ENCODE measurements at regions not wholly inside any gene's neighbourhood (a gene's known extent, or its start where the extent isn't known, plus 50 kb on each side); places are given as distances from the start of the nearest gene placed in this dataset.
"Not testable (repeated sequence)": the region's sequence is repeated elsewhere in the genome, so short reads cannot be mapped to it uniquely, and the experiment has no call there.

DNA sequence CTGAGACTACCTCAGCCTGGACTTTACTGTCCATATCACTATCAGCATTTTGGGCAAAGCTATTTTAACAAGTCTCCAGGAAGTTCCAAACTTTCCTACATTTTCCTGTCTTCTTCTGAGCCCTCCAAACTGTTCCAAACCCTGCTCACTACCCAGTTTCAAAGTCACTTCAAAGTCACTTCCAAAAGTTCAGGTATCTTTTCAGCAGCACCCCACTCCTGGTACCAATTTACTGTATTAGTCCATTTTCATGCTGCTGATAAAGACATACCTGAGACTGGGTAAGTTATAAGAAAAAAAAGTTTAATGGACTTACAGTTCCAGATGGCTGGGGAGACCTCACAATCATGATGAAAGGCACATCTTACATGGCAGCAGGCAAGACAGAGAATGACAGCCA, 127.1 kb downstream of the SUCLA2 start:
- H3K79me1 ChIP-seq (ENCODE audit: low read depth, low read length); H2BK15ac ChIP-seq (ENCODE audit: low read length); H2BK5ac ChIP-seq (ENCODE audit: low read length); H4K8ac ChIP-seq (ENCODE audit: low read depth, low read length); H3K4me2 ChIP-seq (ENCODE audit: insufficient read depth, low read length, poor library complexity, severe bottlenecking); H3K9ac ChIP-seq (ENCODE audit: low read depth, low read length, poor library complexity); H2BK120ac ChIP-seq (ENCODE audit: low read depth, low read length); H3K27me3 ChIP-seq (ENCODE audit: control insufficient read depth in 3 of 3, insufficient read depth in 3 of 3, low read depth in 1 of 3, low read length in 3 of 3); H3K4ac ChIP-seq (ENCODE audit: low read length); H3K14ac ChIP-seq (ENCODE audit: low read length); H3K9me3 ChIP-seq (replicated peaks in 1 of 2; ENCODE audit: control insufficient read depth in 2 of 2, insufficient read depth in 1 of 2, low read depth in 1 of 2, low read length in 2 of 2); H3K23ac ChIP-seq (ENCODE audit: low read depth, low read length, poor library complexity); H2AFZ ChIP-seq (ENCODE audit: low read length); H2BK12ac ChIP-seq (ENCODE audit: low read length); H3K4me1 ChIP-seq (ENCODE audit: control insufficient read depth in 2 of 2, insufficient read depth in 1 of 2, low read depth in 1 of 2, low read length in 2 of 2); H3K4me3 ChIP-seq (ENCODE audit: low read length in 2 of 2); H4K91ac ChIP-seq (ENCODE audit: low read depth, low read length, poor library complexity); DNase-seq (ENCODE audit: low spot score); H3K36me3 ChIP-seq (replicated peaks in 1 of 2; ENCODE audit: control insufficient read depth in 2 of 2, insufficient read depth in 2 of 2, low read length in 2 of 2); H3K18ac ChIP-seq (ENCODE audit: low read length); H2AK5ac ChIP-seq (ENCODE audit: low read depth, low read length); H3K27ac ChIP-seq (replicated peaks; ENCODE audit: low read length): not testable (repeated sequence)

DNA sequence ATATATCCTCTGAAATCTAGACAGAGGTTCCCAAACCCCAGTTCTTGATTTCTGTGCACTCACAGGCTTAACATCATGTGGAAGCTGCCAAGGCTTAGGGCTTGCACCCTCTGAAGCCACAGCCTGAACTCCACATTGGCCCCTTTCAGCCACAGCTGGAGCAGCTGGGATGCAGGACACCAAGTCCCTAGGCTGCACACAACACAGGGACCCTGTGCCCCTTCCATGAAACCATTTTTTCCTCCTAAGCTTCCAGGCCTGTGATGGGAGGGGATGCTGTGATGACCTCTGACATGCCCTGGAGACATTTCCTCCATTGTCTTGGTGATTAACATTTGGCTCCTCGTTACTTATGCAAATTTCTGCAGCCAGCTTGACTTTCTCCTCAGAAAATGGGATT, 127.8 kb downstream of the SUCLA2 start:
- H3K23ac ChIP-seq (ENCODE audit: low read depth, low read length, poor library complexity); H3K27ac ChIP-seq (replicated peaks; ENCODE audit: low read length); H3K4ac ChIP-seq (ENCODE audit: low read length); H3K27me3 ChIP-seq (ENCODE audit: control insufficient read depth in 3 of 3, insufficient read depth in 3 of 3, low read depth in 1 of 3, low read length in 3 of 3); H2BK15ac ChIP-seq (ENCODE audit: low read length); DNase-seq (ENCODE audit: low spot score); H2BK5ac ChIP-seq (ENCODE audit: low read length); H3K36me3 ChIP-seq (replicated peaks in 1 of 2; ENCODE audit: control insufficient read depth in 2 of 2, insufficient read depth in 2 of 2, low read length in 2 of 2); H2BK120ac ChIP-seq (ENCODE audit: low read depth, low read length); H3K4me3 ChIP-seq (ENCODE audit: low read length in 2 of 2); H2AK5ac ChIP-seq (ENCODE audit: low read depth, low read length); H3K79me1 ChIP-seq (ENCODE audit: low read depth, low read length); H3K4me1 ChIP-seq (ENCODE audit: control insufficient read depth in 2 of 2, insufficient read depth in 1 of 2, low read depth in 1 of 2, low read length in 2 of 2); H3K9ac ChIP-seq (ENCODE audit: low read depth, low read length, poor library complexity); H3K14ac ChIP-seq (ENCODE audit: low read length); H2AFZ ChIP-seq (ENCODE audit: low read length); H4K91ac ChIP-seq (ENCODE audit: low read depth, low read length, poor library complexity); H3K18ac ChIP-seq (ENCODE audit: low read length); H3K9me3 ChIP-seq (replicated peaks in 1 of 2; ENCODE audit: control insufficient read depth in 2 of 2, insufficient read depth in 1 of 2, low read depth in 1 of 2, low read length in 2 of 2); H3K4me2 ChIP-seq (ENCODE audit: insufficient read depth, low read length, poor library complexity, severe bottlenecking); H4K8ac ChIP-seq (ENCODE audit: low read depth, low read length); H2BK12ac ChIP-seq (ENCODE audit: low read length): not testable (repeated sequence)
- WGBS, 2 donors (ENCODE audit: extremely low coverage in 2 of 2, insufficient read length in 2 of 2, insufficient replicate concordance in 1 of 2): no CpG with 5 or more reads among the region's 1 CpG

DNA sequence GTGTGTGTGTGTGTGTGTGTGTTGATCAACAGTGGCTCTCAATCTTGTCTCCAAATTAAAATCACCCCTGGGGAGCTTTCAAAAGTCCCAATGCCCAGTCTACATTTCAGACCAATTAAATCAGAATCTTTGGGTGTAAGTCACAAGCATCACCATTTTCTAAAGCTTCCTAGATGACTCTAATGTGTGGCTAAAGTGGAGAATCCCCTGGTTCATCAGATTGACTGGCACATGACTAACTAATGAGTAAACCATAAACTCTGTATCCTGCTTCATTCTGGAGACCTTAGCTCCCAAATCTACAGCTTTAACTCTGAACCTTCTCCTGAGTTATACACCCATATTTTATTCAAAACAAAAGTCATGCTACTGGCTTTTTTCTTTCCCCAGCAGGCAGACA, 131.3 kb downstream of the SUCLA2 start:
- no peak overlapping the region for H3K18ac ChIP-seq (ENCODE audit: low read length)

DNA sequence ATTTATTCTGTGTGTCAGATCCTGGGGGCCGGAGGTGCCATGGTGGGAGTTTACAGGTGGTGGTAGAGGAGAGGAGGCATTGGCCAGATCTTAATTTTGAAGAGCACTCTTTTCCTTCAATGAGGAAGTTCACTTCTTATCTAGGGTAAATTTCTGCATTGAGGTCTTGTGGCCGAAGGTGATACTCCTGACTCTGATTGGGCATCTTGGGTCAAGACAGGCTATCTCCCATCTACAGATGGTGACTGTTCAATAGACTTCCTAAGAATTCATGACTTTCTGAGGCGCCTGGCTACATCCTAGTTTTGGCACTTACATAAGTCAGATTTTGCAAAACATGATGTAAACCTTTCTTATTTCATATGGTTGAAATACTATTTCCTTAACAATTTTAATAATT, 135.2 kb downstream of the SUCLA2 start:
- Histone ChIP-seq H3K9me3 (replicated peaks in 1 of 2; ENCODE audit: control insufficient read depth in 2 of 2, insufficient read depth in 1 of 2, low read depth in 1 of 2, low read length in 2 of 2) (no peaks in the 10 kb centered on the region), H3K14ac (ENCODE audit: low read length) (no peak overlapping the region), H2AFZ (ENCODE audit: low read length) (no peak overlapping the region), H3K4me2 (ENCODE audit: insufficient read depth, low read length, poor library complexity, severe bottlenecking) (no peak overlapping the region), H4K8ac (ENCODE audit: low read depth, low read length) (no peak overlapping the region), H3K27ac (replicated peaks; ENCODE audit: low read length) (no peak overlapping the region), H3K4ac (ENCODE audit: low read length) (no peak overlapping the region), H3K9ac (ENCODE audit: low read depth, low read length, poor library complexity) (no peak overlapping the region), H3K4me1 (ENCODE audit: control insufficient read depth in 2 of 2, insufficient read depth in 1 of 2, low read depth in 1 of 2, low read length in 2 of 2) (peaks cover 0 to 1% of the 10 kb centered on the region in 2 donors), H3K4me3 (ENCODE audit: low read length in 2 of 2) (no peak overlapping the region), H2BK5ac (ENCODE audit: low read length) (no peak overlapping the region), H4K91ac (ENCODE audit: low read depth, low read length, poor library complexity) (no peak overlapping the region), H2BK120ac (ENCODE audit: low read depth, low read length) (no peak overlapping the region), H2BK12ac (ENCODE audit: low read length) (no peak overlapping the region), H2AK5ac (ENCODE audit: low read depth, low read length) (no peak overlapping the region), H3K36me3 (replicated peaks in 1 of 2; ENCODE audit: control insufficient read depth in 2 of 2, insufficient read depth in 2 of 2, low read length in 2 of 2) (no peaks in the 10 kb centered on the region), H2BK15ac (ENCODE audit: low read length) (no peak overlapping the region), H3K27me3 (ENCODE audit: control insufficient read depth in 3 of 3, insufficient read depth in 3 of 3, low read depth in 1 of 3, low read length in 3 of 3) (no peaks in the 10 kb centered on the region), H3K23ac (ENCODE audit: low read depth, low read length, poor library complexity) (no peak overlapping the region), H3K18ac (ENCODE audit: low read length) (no peak overlapping the region), H3K79me1 (ENCODE audit: low read depth, low read length) (no peaks in the 10 kb centered on the region)
- DNase-seq (ENCODE audit: low spot score): no peak
- no CpG with 5 or more reads among the region's 3 CpGs for WGBS, 2 donors (ENCODE audit: extremely low coverage in 2 of 2, insufficient read length in 2 of 2, insufficient replicate concordance in 1 of 2)

More for the DNA sequence above, 131.3 kb downstream of the SUCLA2 start:
- Histone ChIP-seq H2BK12ac (ENCODE audit: low read length) (no peak overlapping the region), H3K4me1 (ENCODE audit: control insufficient read depth in 2 of 2, insufficient read depth in 1 of 2, low read depth in 1 of 2, low read length in 2 of 2) (peaks cover 0 to 1% of the 10 kb centered on the region in 2 donors), H3K4me2 (ENCODE audit: insufficient read depth, low read length, poor library complexity, severe bottlenecking) (no peak overlapping the region), H3K36me3 (replicated peaks in 1 of 2; ENCODE audit: control insufficient read depth in 2 of 2, insufficient read depth in 2 of 2, low read length in 2 of 2) (no peaks in the 10 kb centered on the region), H2AFZ (ENCODE audit: low read length) (no peak overlapping the region), H4K8ac (ENCODE audit: low read depth, low read length) (no peak overlapping the region), H3K9me3 (replicated peaks in 1 of 2; ENCODE audit: control insufficient read depth in 2 of 2, insufficient read depth in 1 of 2, low read depth in 1 of 2, low read length in 2 of 2) (peaks cover 0 to 1% of the 10 kb centered on the region in 2 donors), H2BK120ac (ENCODE audit: low read depth, low read length) (no peak overlapping the region), H3K4me3 (ENCODE audit: low read length in 2 of 2) (no peak overlapping the region), H4K91ac (ENCODE audit: low read depth, low read length, poor library complexity) (no peak overlapping the region), H2AK5ac (ENCODE audit: low read depth, low read length) (no peak overlapping the region), H3K79me1 (ENCODE audit: low read depth, low read length) (peaks cover 2% of the 10 kb centered on the region), H2BK5ac (ENCODE audit: low read length) (no peak overlapping the region), H3K14ac (ENCODE audit: low read length) (no peak overlapping the region), H3K23ac (ENCODE audit: low read depth, low read length, poor library complexity) (no peak overlapping the region), H3K27me3 (ENCODE audit: control insufficient read depth in 3 of 3, insufficient read depth in 3 of 3, low read depth in 1 of 3, low read length in 3 of 3) (no peaks in the 10 kb centered on the region), H3K4ac (ENCODE audit: low read length) (no peak overlapping the region), H2BK15ac (ENCODE audit: low read length) (no peak overlapping the region), H3K27ac (replicated peaks; ENCODE audit: low read length) (no peak overlapping the region), H3K9ac (ENCODE audit: low read depth, low read length, poor library complexity) (no peak overlapping the region)
- no peak for DNase-seq (ENCODE audit: low spot score)
